ENCODE measurements at regions not wholly inside any gene's neighbourhood (a gene's known extent, or its start where the extent isn't known, plus 50 kb on each side); places are given as distances from the start of the nearest gene placed in this dataset.

DNA sequence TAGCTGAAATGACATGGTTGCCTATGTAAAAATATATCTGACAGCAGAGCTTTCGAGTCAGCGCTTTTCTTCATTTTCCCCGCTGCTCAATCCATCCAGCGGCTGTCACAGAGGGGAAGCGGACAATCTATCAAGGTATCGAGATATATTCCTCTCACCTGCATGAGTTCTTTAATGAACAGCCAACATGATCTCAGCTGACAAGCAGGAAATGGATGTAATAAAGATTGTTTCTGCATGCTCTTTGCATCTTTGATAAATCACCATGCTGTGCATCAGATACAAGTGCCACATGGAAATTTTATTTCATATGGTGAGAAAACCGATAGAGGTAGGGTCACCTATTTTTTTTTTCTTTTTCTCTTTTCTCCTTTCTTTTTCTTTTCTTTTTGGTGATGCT lies 602.3 kb upstream of the MMS22L start:
- Histone ChIP-seq H3K4ac (replicated peaks; ENCODE audit: insufficient read length, low read depth, low read length) (no peak overlapping the region), H3K4me1 (replicated peaks in 1 of 4; ENCODE audit: control insufficient read depth in 3 of 4, insufficient read depth in 4 of 4, low read length in 3 of 4) (peaks cover 0 to 2% (median 0%) of the 10 kb centered on the region in 4 experiments; a peak in 1 of 7 replicates), H3K23ac (ENCODE audit: insufficient read length) (no peak overlapping the region), H3K23me2 (ENCODE audit: low read depth, low read length) (no peaks in the 10 kb centered on the region), H2AFZ (ENCODE audit: low read length) (no peak overlapping the region), H2BK5ac (ENCODE audit: low read depth, low read length) (no peak overlapping the region), H4K8ac (ENCODE audit: extremely low read depth, insufficient read depth, low read length) (no peak overlapping the region), H3K9me3 (ENCODE audit: insufficient read depth in 2 of 2, low read depth in 1 of 2, low read length in 1 of 2) (no peaks in the 10 kb centered on the region), H2AK5ac (ENCODE audit: low read depth, low read length) (no peak overlapping the region), H2BK15ac (ENCODE audit: low read length) (no peak overlapping the region), H3K4me3 (ENCODE audit: extremely low read depth in 1 of 4, insufficient read depth in 2 of 4, low read depth in 3 of 4, low read length in 4 of 4) (no peak overlapping the region), H2BK12ac (ENCODE audit: low read depth, low read length) (no peak overlapping the region), H3K27me3 (replicated peaks in 1 of 4; ENCODE audit: control insufficient read depth in 3 of 4, extremely low read depth in 1 of 4, insufficient read depth in 3 of 4, low read length in 3 of 4) (no peaks in the 10 kb centered on the region), H3K36me3 (ENCODE audit: control insufficient read depth in 2 of 4, insufficient read depth in 4 of 4, low read length in 3 of 4) (no peaks in the 10 kb centered on the region), H3K56ac (replicated peaks; ENCODE audit: insufficient read length, low read depth, low read length) (no peak overlapping the region), H3K14ac (ENCODE audit: insufficient read length) (no peak overlapping the region), H4K91ac (replicated peaks; ENCODE audit: insufficient read length, low read length) (peak overlapping the region; percentile 8), H3K4me2 (ENCODE audit: insufficient read depth in 1 of 2, low read depth in 2 of 2, low read length in 2 of 2) (no peak overlapping the region), H2BK120ac (replicated peaks; ENCODE audit: low read depth, low read length) (no peak overlapping the region), H4K5ac (ENCODE audit: insufficient read length, low read depth, low read length) (no peak overlapping the region), H3K9ac (replicated peaks in 1 of 4; ENCODE audit: extremely low read depth in 1 of 4, low read depth in 3 of 4, low read length in 3 of 4) (no peak overlapping the region), H3K79me1 (ENCODE audit: low read depth, low read length) (no peaks in the 10 kb centered on the region), H3K79me2 (ENCODE audit: control insufficient read depth in 1 of 2, insufficient read depth in 2 of 2, low read length in 2 of 2) (no peaks in the 10 kb centered on the region), H2BK20ac (ENCODE audit: low read length) (no peak overlapping the region), H3K18ac (ENCODE audit: extremely low read depth, low read length) (no peak overlapping the region), H4K20me1 (replicated peaks in 1 of 2; ENCODE audit: control insufficient read depth in 1 of 2, insufficient read depth in 2 of 2, low read length in 2 of 2) (no peaks in the 10 kb centered on the region), H3K27ac (ENCODE audit: low read depth, low read length) (no peak overlapping the region)
- WGBS, 2 experiments (ENCODE audit: extremely low coverage in 1 of 2, insufficient coverage in 1 of 2, insufficient read length in 1 of 2, insufficient replicate concordance in 2 of 2, low coverage in 1 of 2, low lambda C conversion rate in 2 of 2, missing lambda C conversion rate in 1 of 2), result 87% methylated on average over 7 of the region's 7 CpGs; no CpG with 5 or more reads in 1 of the 2 experiments
- DNase-seq (ENCODE audit: low read depth in 1 of 2, low spot score in 2 of 2) (no peak), FAIRE-seq (no peak)
- POLR2A ChIA-PET (ENCODE audit: partially characterized antibody), result no interaction called here
- CTCF ChIA-PET (ENCODE audit: partially characterized antibody), result interaction anchor here (0.7 to 1.6 kb wide), 2 partner anchors 10 to 168 kb away, joined by 3 to 5 read pairs; no protein-coding TSS in a partner anchor
- no peak for TF ChIP-seq TAF7 (optimal IDR thresholded peaks at IDR 0.05; ENCODE audit: borderline replicate concordance, low read depth, low read length)
- TF ChIP-seq POLR2AphosphoS5 (IDR thresholded peaks at IDR 0.05; ENCODE audit: low read depth, low read length), result no peak
- TF ChIP-seq JUND (IDR thresholded peaks at IDR 0.05; ENCODE audit: low read length), result no peak
- TF ChIP-seq CTBP2 (IDR thresholded peaks at IDR 0.05; ENCODE audit: borderline replicate concordance, insufficient read depth, insufficient read length, low read length), result no peak
- TF ChIP-seq RXRA (IDR thresholded peaks at IDR 0.05; ENCODE audit: insufficient read depth, low read depth, low read length), result no peak
- TF ChIP-seq CBX8 (IDR thresholded peaks at IDR 0.05; ENCODE audit: borderline replicate concordance, low read depth, low read length), result no peak
- TF ChIP-seq EGR1 (IDR thresholded peaks at IDR 0.05; ENCODE audit: borderline replicate concordance, low read depth, low read length), result no peak
- TF ChIP-seq, protein P1, sequence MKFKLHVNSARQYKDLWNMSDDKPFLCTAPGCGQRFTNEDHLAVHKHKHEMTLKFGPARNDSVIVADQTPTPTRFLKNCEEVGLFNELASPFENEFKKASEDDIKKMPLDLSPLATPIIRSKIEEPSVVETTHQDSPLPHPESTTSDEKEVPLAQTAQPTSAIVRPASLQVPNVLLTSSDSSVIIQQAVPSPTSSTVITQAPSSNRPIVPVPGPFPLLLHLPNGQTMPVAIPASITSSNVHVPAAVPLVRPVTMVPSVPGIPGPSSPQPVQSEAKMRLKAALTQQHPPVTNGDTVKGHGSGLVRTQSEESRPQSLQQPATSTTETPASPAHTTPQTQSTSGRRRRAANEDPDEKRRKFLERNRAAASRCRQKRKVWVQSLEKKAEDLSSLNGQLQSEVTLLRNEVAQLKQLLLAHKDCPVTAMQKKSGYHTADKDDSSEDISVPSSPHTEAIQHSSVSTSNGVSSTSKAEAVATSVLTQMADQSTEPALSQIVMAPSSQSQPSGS (IDR thresholded peaks at IDR 0.05; ENCODE audit: low read length), result no peak
- TF ChIP-seq TEAD4 (IDR thresholded peaks at IDR 0.05; ENCODE audit: low read depth, low read length), result no peak
- no peak for TF ChIP-seq BRCA1 (IDR thresholded peaks at IDR 0.05; ENCODE audit: low read depth, low read length)
- no peak for TF ChIP-seq GTF2F1 (IDR thresholded peaks at IDR 0.05; ENCODE audit: borderline replicate concordance, low read depth, low read length)
